ENCODE measurements at regions not wholly inside any gene's neighbourhood (a gene's known extent, or its start where the extent isn't known, plus 50 kb on each side); places are given as distances from the start of the nearest gene placed in this dataset.

DNA sequence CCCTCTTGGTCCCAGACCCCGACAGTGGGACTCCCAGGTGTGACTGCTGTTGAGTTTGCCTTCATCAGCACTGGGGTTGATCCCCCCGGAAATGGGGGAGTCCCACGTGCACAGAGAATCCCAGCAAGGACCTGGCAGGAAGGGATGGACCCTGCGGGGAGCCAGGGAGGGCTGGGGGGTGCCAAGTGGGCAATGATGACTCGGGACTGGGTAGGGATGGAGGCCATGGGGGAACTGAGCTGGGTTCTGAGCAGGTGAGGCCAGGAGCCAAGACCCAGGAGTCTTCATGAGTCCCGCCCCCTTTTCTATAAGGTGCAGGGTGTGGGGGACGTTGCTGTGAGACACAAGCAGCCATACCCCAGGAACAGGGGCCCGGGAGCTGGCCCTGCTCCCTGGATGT lies 103.8 kb downstream of the CRYAA start:
- Histone ChIP-seq H3K27ac (no peak overlapping the region), H3K4me3 (no peak overlapping the region), H3K4me2 (no peak overlapping the region), H3K9me3 (no peaks in the 10 kb centered on the region), H3K4me1 (no peaks in the 10 kb centered on the region)
- ATAC-seq: no peak
- CTCF ChIA-PET: no interaction called here
- no peak for DNase-seq (ENCODE audit: low read depth in 1 of 2, low spot score in 1 of 2)
- TF ChIP-seq JUN (IDR thresholded peaks at IDR 0.05): no peak
- TF ChIP-seq FOXS1 (CRISPR knock-in tag; IDR thresholded peaks at IDR 0.05): no peak
- no peak for TF ChIP-seq EHMT2 (IDR thresholded peaks at IDR 0.05; ENCODE audit: low read depth)
- TF ChIP-seq, protein P1, sequence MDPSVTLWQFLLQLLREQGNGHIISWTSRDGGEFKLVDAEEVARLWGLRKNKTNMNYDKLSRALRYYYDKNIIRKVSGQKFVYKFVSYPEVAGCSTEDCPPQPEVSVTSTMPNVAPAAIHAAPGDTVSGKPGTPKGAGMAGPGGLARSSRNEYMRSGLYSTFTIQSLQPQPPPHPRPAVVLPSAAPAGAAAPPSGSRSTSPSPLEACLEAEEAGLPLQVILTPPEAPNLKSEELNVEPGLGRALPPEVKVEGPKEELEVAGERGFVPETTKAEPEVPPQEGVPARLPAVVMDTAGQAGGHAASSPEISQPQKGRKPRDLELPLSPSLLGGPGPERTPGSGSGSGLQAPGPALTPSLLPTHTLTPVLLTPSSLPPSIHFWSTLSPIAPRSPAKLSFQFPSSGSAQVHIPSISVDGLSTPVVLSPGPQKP (IDR thresholded peaks at IDR 0.05; ENCODE audit: low read depth, low read length): no peak
- TF ChIP-seq TP53 (CRISPR knock-in tag; IDR thresholded peaks at IDR 0.05): no peak
- no peak for TF ChIP-seq ZC3H11A (IDR thresholded peaks at IDR 0.05)
- TF ChIP-seq, protein P2, sequence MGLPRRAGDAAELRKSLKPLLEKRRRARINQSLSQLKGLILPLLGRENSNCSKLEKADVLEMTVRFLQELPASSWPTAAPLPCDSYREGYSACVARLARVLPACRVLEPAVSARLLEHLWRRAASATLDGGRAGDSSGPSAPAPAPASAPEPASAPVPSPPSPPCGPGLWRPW (IDR thresholded peaks at IDR 0.05): no peak
- no peak for TF ChIP-seq KDM5A (IDR thresholded peaks at IDR 0.05)
- no peak for TF ChIP-seq POLR2AphosphoS2 (conservative IDR thresholded peaks at IDR 0.05; ENCODE audit: low read length)
- TF ChIP-seq POLR2A (IDR thresholded peaks at IDR 0.05; ENCODE audit: low read length): no peak
- no peak for TF ChIP-seq HEYL (CRISPR knock-in tag; IDR thresholded peaks at IDR 0.05)
- TF ChIP-seq CBX2 (IDR thresholded peaks at IDR 0.05; ENCODE audit: borderline replicate concordance, low read depth): no peak
- TF ChIP-seq NR3C1 (IDR thresholded peaks at IDR 0.05): no peak
- no peak for TF ChIP-seq KDM1A (IDR thresholded peaks at IDR 0.05; ENCODE audit: low read depth)
- POLR2A ChIA-PET: no interaction called here
- no peak for FAIRE-seq
- 88% methylated on average over 4 of the region's 8 CpGs for WGBS (ENCODE audit: missing lambda C conversion rate)

DNA sequence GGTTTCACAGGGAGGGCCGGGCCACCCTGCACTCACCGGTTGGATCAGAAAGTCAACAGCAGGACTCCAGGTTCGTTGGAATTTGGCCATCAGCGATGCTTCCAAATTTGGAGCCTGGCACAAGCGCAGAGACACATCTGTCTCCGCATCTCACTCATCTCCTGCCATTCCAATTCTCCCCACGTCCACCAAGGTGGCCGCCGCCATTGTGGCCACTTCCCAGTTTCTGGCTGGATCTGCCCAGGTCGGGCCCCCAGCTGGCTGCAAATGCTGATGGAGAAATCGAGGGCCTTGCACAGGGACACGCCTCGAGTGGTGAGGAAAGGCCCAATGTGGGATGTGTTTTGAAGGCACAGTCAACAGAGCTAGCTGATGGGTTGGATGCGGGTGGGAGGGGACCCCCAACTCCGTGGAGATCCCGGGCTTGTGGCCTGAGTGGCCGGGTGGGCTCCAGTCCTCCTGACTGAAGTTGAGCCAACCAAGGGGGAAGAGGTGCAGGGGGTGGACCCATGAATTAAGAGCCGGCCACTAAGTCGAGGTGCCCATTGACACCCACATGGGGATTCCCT lies 102.7 kb downstream of the CRYAA start:
- ATAC-seq (no peak), DNase-seq (ENCODE audit: low read depth in 1 of 2, low spot score in 1 of 2) (no peak), FAIRE-seq (no peak)
- Histone ChIP-seq H3K9me3 (no peaks in the 10 kb centered on the region), H3K4me1 (0 out of 3 replicates have a peak, but pooled peaks cover under 1% of the 10 kb centered on the region), H3K27ac (no peak overlapping the region), H3K4me3 (no peak overlapping the region), H3K4me2 (no peak overlapping the region)
- TF ChIP-seq HOXB13 (CRISPR knock-in tag; IDR thresholded peaks at IDR 0.05; ENCODE audit: low read depth): no peak
- no peak for TF ChIP-seq HDAC2 (IDR thresholded peaks at IDR 0.05)
- no peak for TF ChIP-seq BHLHE40 (IDR thresholded peaks at IDR 0.05; ENCODE audit: low read depth, low read length)
- TF ChIP-seq, protein P3, sequence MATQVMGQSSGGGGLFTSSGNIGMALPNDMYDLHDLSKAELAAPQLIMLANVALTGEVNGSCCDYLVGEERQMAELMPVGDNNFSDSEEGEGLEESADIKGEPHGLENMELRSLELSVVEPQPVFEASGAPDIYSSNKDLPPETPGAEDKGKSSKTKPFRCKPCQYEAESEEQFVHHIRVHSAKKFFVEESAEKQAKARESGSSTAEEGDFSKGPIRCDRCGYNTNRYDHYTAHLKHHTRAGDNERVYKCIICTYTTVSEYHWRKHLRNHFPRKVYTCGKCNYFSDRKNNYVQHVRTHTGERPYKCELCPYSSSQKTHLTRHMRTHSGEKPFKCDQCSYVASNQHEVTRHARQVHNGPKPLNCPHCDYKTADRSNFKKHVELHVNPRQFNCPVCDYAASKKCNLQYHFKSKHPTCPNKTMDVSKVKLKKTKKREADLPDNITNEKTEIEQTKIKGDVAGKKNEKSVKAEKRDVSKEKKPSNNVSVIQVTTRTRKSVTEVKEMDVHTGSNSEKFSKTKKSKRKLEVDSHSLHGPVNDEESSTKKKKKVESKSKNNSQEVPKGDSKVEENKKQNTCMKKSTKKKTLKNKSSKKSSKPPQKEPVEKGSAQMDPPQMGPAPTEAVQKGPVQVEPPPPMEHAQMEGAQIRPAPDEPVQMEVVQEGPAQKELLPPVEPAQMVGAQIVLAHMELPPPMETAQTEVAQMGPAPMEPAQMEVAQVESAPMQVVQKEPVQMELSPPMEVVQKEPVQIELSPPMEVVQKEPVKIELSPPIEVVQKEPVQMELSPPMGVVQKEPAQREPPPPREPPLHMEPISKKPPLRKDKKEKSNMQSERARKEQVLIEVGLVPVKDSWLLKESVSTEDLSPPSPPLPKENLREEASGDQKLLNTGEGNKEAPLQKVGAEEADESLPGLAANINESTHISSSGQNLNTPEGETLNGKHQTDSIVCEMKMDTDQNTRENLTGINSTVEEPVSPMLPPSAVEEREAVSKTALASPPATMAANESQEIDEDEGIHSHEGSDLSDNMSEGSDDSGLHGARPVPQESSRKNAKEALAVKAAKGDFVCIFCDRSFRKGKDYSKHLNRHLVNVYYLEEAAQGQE (IDR thresholded peaks at IDR 0.05): no peak
- no peak for TF ChIP-seq TFCP2L1 (CRISPR knock-in tag; IDR thresholded peaks at IDR 0.05)
- TF ChIP-seq, protein P4, sequence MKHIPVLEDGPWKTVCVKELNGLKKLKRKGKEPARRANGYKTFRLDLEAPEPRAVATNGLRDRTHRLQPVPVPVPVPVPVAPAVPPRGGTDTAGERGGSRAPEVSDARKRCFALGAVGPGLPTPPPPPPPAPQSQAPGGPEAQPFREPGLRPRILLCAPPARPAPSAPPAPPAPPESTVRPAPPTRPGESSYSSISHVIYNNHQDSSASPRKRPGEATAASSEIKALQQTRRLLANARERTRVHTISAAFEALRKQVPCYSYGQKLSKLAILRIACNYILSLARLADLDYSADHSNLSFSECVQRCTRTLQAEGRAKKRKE (CRISPR knock-in tag; IDR thresholded peaks at IDR 0.05; ENCODE audit: low read depth): no peak
- no peak for TF ChIP-seq RNF2 (IDR thresholded peaks at IDR 0.05; ENCODE audit: borderline replicate concordance, low read depth)
- no peak for TF ChIP-seq JUNB (IDR thresholded peaks at IDR 0.05)
- TF ChIP-seq HOXB5 (CRISPR knock-in tag; IDR thresholded peaks at IDR 0.05): no peak
- TF ChIP-seq HEYL (CRISPR knock-in tag; IDR thresholded peaks at IDR 0.05): no peak
- no peak for TF ChIP-seq POLR2AphosphoS2 (conservative IDR thresholded peaks at IDR 0.05; ENCODE audit: low read length)
- no peak for TF ChIP-seq ESRRA (IDR thresholded peaks at IDR 0.05; ENCODE audit: borderline replicate concordance, low read length)
- no peak for TF ChIP-seq CBX8 (IDR thresholded peaks at IDR 0.05)
- no peak for TF ChIP-seq EHMT2 (IDR thresholded peaks at IDR 0.05; ENCODE audit: low read depth)
- TF ChIP-seq, protein P5, sequence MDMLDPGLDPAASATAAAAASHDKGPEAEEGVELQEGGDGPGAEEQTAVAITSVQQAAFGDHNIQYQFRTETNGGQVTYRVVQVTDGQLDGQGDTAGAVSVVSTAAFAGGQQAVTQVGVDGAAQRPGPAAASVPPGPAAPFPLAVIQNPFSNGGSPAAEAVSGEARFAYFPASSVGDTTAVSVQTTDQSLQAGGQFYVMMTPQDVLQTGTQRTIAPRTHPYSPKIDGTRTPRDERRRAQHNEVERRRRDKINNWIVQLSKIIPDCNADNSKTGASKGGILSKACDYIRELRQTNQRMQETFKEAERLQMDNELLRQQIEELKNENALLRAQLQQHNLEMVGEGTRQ (IDR thresholded peaks at IDR 0.05): no peak
- TF ChIP-seq RARB (CRISPR knock-in tag; IDR thresholded peaks at IDR 0.05): no peak
- TF ChIP-seq, protein P6, sequence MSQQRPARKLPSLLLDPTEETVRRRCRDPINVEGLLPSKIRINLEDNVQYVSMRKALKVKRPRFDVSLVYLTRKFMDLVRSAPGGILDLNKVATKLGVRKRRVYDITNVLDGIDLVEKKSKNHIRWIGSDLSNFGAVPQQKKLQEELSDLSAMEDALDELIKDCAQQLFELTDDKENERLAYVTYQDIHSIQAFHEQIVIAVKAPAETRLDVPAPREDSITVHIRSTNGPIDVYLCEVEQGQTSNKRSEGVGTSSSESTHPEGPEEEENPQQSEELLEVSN (IDR thresholded peaks at IDR 0.05; ENCODE audit: borderline replicate concordance, low read depth): no peak
- no peak for TF ChIP-seq SMC3 (IDR thresholded peaks at IDR 0.05)
- TF ChIP-seq ZFP36 (IDR thresholded peaks at IDR 0.05; ENCODE audit: borderline replicate concordance, partially characterized antibody): no peak
- 85% methylated on average over 18 of the region's 19 CpGs for WGBS (ENCODE audit: missing lambda C conversion rate)
- ChIA-PET POLR2A (no interaction called here), CTCF (no interaction called here)
